Muscle layer of colon (tissue), 2 donors: ENCODE measurements at regions not wholly inside any gene's neighbourhood (a gene's known extent, or its start where the extent isn't known, plus 50 kb on each side); places are given as distances from the start of the nearest gene placed in this dataset.

Source experiments
- H3K27ac ChIP-seq: one replicate; pipeline ENCODE4 v1.7.0; 2013; ENCODE audit warnings: low read depth, mild to moderate bottlenecking, low read length, moderate library complexity
- H3K27me3 ChIP-seq, 2 donors: one replicate each; pipeline ENCODE4 v1.7.0; 2013; ENCODE audit warnings: low read length in 2 of 2, mild to moderate bottlenecking in 2 of 2; ENCODE audit not compliant: insufficient read depth in 2 of 2, control insufficient read depth in 1 of 2
- H3K36me3 ChIP-seq: one replicate; pipeline ENCODE4 v1.7.0; 2013; ENCODE audit warnings: mild to moderate bottlenecking, low read length; ENCODE audit not compliant: insufficient read depth
- H3K4me1 ChIP-seq: one replicate; pipeline ENCODE4 v1.7.0; 2013; ENCODE audit warnings: mild to moderate bottlenecking, low read length; ENCODE audit not compliant: insufficient read depth
- H3K4me3 ChIP-seq, 2 donors: one replicate each; pipeline ENCODE4 v1.7.0; 2013; ENCODE audit warnings: low read length in 2 of 2, low read depth in 1 of 2, mild to moderate bottlenecking in 1 of 2, moderate library complexity in 1 of 2
- H3K9ac ChIP-seq: one replicate; pipeline ENCODE4 v1.7.0; 2013; ENCODE audit warnings: low read length
- H3K9me3 ChIP-seq: one replicate; pipeline ENCODE4 v1.7.0; 2013; ENCODE audit warnings: mild to moderate bottlenecking, low read length
- donor health status: abdominal sarcoma.
- donor health status: Adenocarcinoma of cecum.

- H3K9me3 ChIP-seq = no peaks in the 10 kb centered on the region
- no peaks in the 10 kb centered on the region for H3K27me3 ChIP-seq
- H3K4me1 ChIP-seq = peaks cover 3% of the 10 kb centered on the region
- H3K9ac ChIP-seq = no peak overlapping the region
- H3K27ac ChIP-seq = no peak overlapping the region
- H3K4me3 ChIP-seq = no peak overlapping the region
- H3K36me3 ChIP-seq = no peaks in the 10 kb centered on the region
Measured at GRCh38 chr5:101932599-101932998, 363.5 kb downstream of the SLCO4C1 start.

DNA sequence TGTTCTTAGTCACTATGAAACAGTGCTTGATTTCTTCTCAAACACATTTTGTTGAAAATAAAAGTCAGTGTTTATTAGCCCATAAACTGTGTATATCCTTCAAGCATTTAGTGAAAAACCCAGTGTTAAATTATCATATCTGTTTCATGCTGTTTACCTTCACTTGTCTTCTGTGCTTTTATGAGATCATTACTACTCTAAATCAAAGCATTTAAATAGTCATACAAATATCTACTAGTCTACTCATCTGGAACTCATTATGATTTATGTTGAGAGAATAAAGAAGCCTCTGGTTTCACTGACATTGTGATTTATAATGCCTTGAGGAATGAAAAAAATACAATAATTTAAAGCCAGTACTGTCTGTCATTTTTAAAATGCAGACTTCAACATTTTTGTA, 366.5 kb downstream of the SLCO4C1 start:
- no peak overlapping the region for H3K4me3 ChIP-seq
- H3K27ac ChIP-seq = no peak overlapping the region
- no peaks in the 10 kb centered on the region for H3K27me3 ChIP-seq
- H3K36me3 ChIP-seq = no peaks in the 10 kb centered on the region
- H3K9ac ChIP-seq = no peak overlapping the region
- no peaks in the 10 kb centered on the region for H3K9me3 ChIP-seq
- H3K4me1 ChIP-seq = peaks cover 3% of the 10 kb centered on the region

DNA sequence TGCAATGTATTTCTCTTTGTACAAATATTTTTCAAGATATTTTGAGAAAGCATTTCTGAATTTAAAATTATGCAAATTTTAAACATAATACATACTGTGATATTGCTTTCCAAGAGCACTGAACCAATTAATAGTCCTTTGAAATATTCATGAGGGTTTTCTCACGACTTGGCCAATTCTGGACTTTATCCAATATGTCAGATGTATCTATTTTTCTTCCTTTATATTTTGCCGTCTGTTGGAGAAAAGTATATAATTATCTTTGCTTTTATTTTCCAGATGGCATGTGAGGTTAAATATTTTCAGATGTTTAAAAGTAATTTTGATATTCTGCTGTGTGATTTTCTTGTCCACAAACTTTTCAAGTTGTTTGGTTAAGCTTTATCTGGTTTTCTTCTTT, 378.9 kb downstream of the SLCO4C1 start:
- no peak overlapping the region for H3K4me3 ChIP-seq
- no peaks in the 10 kb centered on the region for H3K36me3 ChIP-seq
- no peak overlapping the region for H3K9ac ChIP-seq
- no peaks in the 10 kb centered on the region for H3K9me3 ChIP-seq
- H3K27ac ChIP-seq = no peak overlapping the region
- H3K27me3 ChIP-seq = no peaks in the 10 kb centered on the region
- H3K4me1 ChIP-seq = no peaks in the 10 kb centered on the region

DNA sequence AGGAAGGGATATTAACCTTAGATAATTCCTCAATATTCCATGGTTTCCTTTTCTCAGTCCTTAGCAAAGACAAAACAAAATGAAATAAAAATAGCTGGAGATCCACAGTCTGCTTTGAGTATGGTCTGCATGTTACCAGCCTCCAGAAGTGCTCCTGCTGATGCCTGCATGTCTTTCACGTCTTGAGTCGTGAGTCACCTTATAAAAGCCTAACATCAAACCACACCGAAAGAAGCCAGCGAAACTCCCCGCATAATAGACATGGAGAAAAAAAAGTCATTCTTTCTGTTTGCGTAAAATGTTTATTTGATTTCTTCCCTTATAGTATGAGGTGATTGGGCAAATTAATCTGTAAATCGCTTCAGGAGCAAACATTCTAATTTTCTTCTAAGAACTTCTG, 380.5 kb downstream of the SLCO4C1 start:
- no peak overlapping the region for H3K9ac ChIP-seq
- H3K36me3 ChIP-seq = no peaks in the 10 kb centered on the region
- H3K4me3 ChIP-seq = no peak overlapping the region
- no peak overlapping the region for H3K27ac ChIP-seq
- H3K27me3 ChIP-seq = no peaks in the 10 kb centered on the region
- H3K4me1 ChIP-seq = no peaks in the 10 kb centered on the region
- no peaks in the 10 kb centered on the region for H3K9me3 ChIP-seq

- H3K9me3 ChIP-seq = no peaks in the 10 kb centered on the region
- H3K27ac ChIP-seq = no peak overlapping the region
- H3K4me1 ChIP-seq = no peaks in the 10 kb centered on the region
- H3K36me3 ChIP-seq = no peaks in the 10 kb centered on the region
- H3K4me3 ChIP-seq = no peak overlapping the region
- H3K9ac ChIP-seq = no peak overlapping the region
- no peaks in the 10 kb centered on the region for H3K27me3 ChIP-seq
Measured at GRCh38 chr5:101904736-101905135, 391.3 kb downstream of the SLCO4C1 start.

GRCh38 chr5:101897914-101898313, 398.2 kb downstream of the SLCO4C1 start:
- Histone ChIP-seq H3K9ac (no peak overlapping the region), H3K4me1 (peaks cover 6% of the 10 kb centered on the region), H3K9me3 (no peaks in the 10 kb centered on the region), H3K4me3 (no peak overlapping the region), H3K27me3 (no peaks in the 10 kb centered on the region), H3K27ac (no peak overlapping the region), H3K36me3 (no peaks in the 10 kb centered on the region)

DNA sequence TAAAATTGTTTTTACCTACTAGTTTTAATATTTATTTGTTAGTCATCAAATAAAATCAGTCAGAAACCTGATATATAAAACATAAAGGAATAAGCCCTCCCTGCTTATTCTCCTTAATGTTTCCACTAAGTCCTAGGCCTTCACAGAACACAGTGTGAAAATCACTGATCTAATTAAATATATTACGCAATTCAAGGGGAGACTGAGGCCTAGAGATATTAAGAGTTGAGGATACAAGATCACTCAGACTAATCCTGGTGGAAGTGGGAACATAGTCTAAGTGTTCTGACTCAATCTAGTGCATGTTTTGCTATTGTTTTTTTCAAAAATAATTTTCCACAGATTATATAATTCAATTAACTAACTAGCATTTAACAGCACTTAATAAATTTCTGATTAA, 401.1 kb downstream of the SLCO4C1 start:
- Histone ChIP-seq H3K9me3 (no peaks in the 10 kb centered on the region), H3K4me3 (no peak overlapping the region), H3K4me1 (peaks cover 6% of the 10 kb centered on the region), H3K36me3 (no peaks in the 10 kb centered on the region), H3K27me3 (no peaks in the 10 kb centered on the region), H3K9ac (no peak overlapping the region), H3K27ac (no peak overlapping the region)

GRCh38 chr5:101878190-101878589, 417.9 kb downstream of the SLCO4C1 start:
- H3K27ac ChIP-seq = no peak overlapping the region
- no peaks in the 10 kb centered on the region for H3K4me1 ChIP-seq
- no peak overlapping the region for H3K9ac ChIP-seq
- H3K4me3 ChIP-seq = no peak overlapping the region
- H3K9me3 ChIP-seq = no peaks in the 10 kb centered on the region
- no peaks in the 10 kb centered on the region for H3K36me3 ChIP-seq
- H3K27me3 ChIP-seq = no peaks in the 10 kb centered on the region

- no peak overlapping the region for H3K27ac ChIP-seq
- no peaks in the 10 kb centered on the region for H3K4me1 ChIP-seq
- H3K9ac ChIP-seq = no peak overlapping the region
- H3K9me3 ChIP-seq = no peaks in the 10 kb centered on the region
- no peaks in the 10 kb centered on the region for H3K36me3 ChIP-seq
- no peaks in the 10 kb centered on the region for H3K27me3 ChIP-seq
- H3K4me3 ChIP-seq = no peak overlapping the region
Measured at GRCh38 chr5:101877451-101877850, 418.6 kb downstream of the SLCO4C1 start.

DNA sequence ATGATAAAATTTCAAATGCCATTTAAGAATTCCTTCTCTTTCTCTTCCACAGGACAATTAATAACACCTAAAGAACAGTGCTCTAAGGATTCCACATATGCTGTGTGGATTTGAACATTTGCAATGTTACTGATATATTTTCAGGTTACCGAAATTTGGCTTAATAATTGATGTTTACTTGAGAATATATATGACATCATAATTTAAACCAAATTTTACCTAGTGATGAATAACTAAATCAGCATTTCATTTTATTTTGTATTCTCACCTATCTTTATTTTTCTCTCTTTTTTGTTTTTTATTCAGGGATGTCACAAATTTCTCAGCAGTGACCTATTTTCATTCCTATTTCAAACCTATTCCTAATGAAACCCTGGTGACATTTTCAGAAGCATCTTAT, 429.6 kb downstream of the SLCO4C1 start:
- Histone ChIP-seq H3K9me3 (no peaks in the 10 kb centered on the region), H3K36me3 (no peaks in the 10 kb centered on the region), H3K27ac (no peak overlapping the region), H3K9ac (no peak overlapping the region), H3K27me3 (no peaks in the 10 kb centered on the region), H3K4me1 (no peaks in the 10 kb centered on the region), H3K4me3 (no peak overlapping the region)

GRCh38 chr5:101860563-101860962, 435.5 kb downstream of the SLCO4C1 start:
- Histone ChIP-seq H3K36me3 (no peaks in the 10 kb centered on the region), H3K9me3 (no peaks in the 10 kb centered on the region), H3K4me3 (no peak overlapping the region), H3K27ac (no peak overlapping the region), H3K4me1 (no peaks in the 10 kb centered on the region), H3K27me3 (no peaks in the 10 kb centered on the region), H3K9ac (no peak overlapping the region)

- H3K4me1 ChIP-seq = no peaks in the 10 kb centered on the region
- H3K27me3 ChIP-seq = no peaks in the 10 kb centered on the region
- no peaks in the 10 kb centered on the region for H3K9me3 ChIP-seq
- H3K4me3 ChIP-seq = no peak overlapping the region
- H3K27ac ChIP-seq = no peak overlapping the region
- H3K36me3 ChIP-seq = no peaks in the 10 kb centered on the region
- no peak overlapping the region for H3K9ac ChIP-seq
Measured at GRCh38 chr5:101860145-101860544, 435.9 kb downstream of the SLCO4C1 start.
